Stomach (tissue), 8 donors: ENCODE measurements at regions not wholly inside any gene's neighbourhood (a gene's known extent, or its start where the extent isn't known, plus 50 kb on each side); places are given as distances from the start of the nearest gene placed in this dataset.

ENCODE experiments used
- DNase-seq, 2 donors: peaks; one replicate each; pipeline versions ENCODE4 v3.0.0 to v3.0.0-alpha.2; 2013 to 2019
- H3K27ac ChIP-seq, 5 donors: fragments of 200-600 bp in 4 of 5; sonication (generic) in 4 of 5; one replicate each; pipeline ENCODE4 v1.5.1; 2013 to 2019; ENCODE audit warnings: mild to moderate bottlenecking in 1 of 5, moderate library complexity in 1 of 5
- H3K27me3 ChIP-seq, 3 donors: fragments of 200-600 bp; sonication (generic); one replicate each; pipeline ENCODE4 v1.5.1; 2017 to 2019; ENCODE audit warnings: mixed run types in 1 of 3
- H3K36me3 ChIP-seq, 4 donors: fragments of 200-600 bp; sonication (generic); 1 replicate in 3 of 4; 2 replicates in 1 of 4; pipeline ENCODE4 v1.5.1; 2016 to 2019
- H3K4me1 ChIP-seq, 4 donors: fragments of 200-600 bp; sonication (generic); one replicate each; pipeline ENCODE4 v1.5.1; 2016 to 2019
- H3K4me3 ChIP-seq, 4 donors: fragments of 200-600 bp; sonication (generic) in 3 of 4; one replicate each; pipeline ENCODE4 v1.5.1; 2016 to 2019; ENCODE audit warnings: mild to moderate bottlenecking in 1 of 4
- H3K9me3 ChIP-seq, 4 donors: fragments of 200-600 bp; sonication (generic); one replicate each; pipeline ENCODE4 v1.5.1; 2016 to 2019
- EP300 ChIP-seq: sonication (generic); formaldehyde crosslinking; IDR thresholded peaks from one replicate; pipeline ENCODE4 v1.6.1; 2017; ENCODE audit warnings: antibody characterized with exemption
- POLR2A ChIP-seq, 4 donors: fragments of 450-650 bp; IDR thresholded peaks; one replicate each; pipeline ENCODE4 v1.6.1; 2016; ENCODE audit warnings: antibody characterized with exemption in 4 of 4, control low read depth in 2 of 4, mild to moderate bottlenecking in 1 of 4, moderate library complexity in 1 of 4
- POLR2AphosphoS5 ChIP-seq, 3 donors: sonication (generic); formaldehyde crosslinking; IDR thresholded peaks; one replicate each; pipeline ENCODE4 v1.6.1; 2016; ENCODE audit warnings: antibody characterized with exemption in 3 of 3
- WGBS, 5 donors: extraction: QIAGEN DNeasy Blood & Tissue Kit in 3 of 5; methylation state at CpG; one replicate each; pipeline versions ENCODE4 v1.1.5 to v1.1.7; 2013 to 2018; 5-methylcytosine and 5-hydroxymethylcytosine counted together
- intact Hi-C: fragments of 100-400 bp; cut with DNase I; formaldehyde crosslinking; loops from one replicate; pipeline ENCODE4 v1.15.1; 2023; ENCODE audit warnings: low total_unique reads
- TF ChIP-seq, protein P1 (sequence below), 7 experiments: fragments of 450-650 bp in 4 of 7; fragments of 200-600 bp in 3 of 7; sonication (generic) in 3 of 7; IDR thresholded peaks; one replicate each; pipeline ENCODE4 v1.5.1; 2016 to 2019; ENCODE audit warnings: antibody characterized with exemption in 7 of 7, control low read depth in 2 of 7, mild to moderate bottlenecking in 1 of 7
- donor health status: healthy with polysubstance abuse.
- donor health status: Bipolar disorder and iron deficiency.
- donor health status: healthy.

GRCh38 chrX:859329-859728 is 228.7 kb downstream of the SHOX start:
- DNase-seq, result no peak
- TF ChIP-seq EP300 (no peak), POLR2AphosphoS5 (IDR thresholded peaks at IDR 0.05) (no peak), POLR2A (IDR thresholded peaks at IDR 0.05) (no peak)
- TF ChIP-seq, protein P1, sequence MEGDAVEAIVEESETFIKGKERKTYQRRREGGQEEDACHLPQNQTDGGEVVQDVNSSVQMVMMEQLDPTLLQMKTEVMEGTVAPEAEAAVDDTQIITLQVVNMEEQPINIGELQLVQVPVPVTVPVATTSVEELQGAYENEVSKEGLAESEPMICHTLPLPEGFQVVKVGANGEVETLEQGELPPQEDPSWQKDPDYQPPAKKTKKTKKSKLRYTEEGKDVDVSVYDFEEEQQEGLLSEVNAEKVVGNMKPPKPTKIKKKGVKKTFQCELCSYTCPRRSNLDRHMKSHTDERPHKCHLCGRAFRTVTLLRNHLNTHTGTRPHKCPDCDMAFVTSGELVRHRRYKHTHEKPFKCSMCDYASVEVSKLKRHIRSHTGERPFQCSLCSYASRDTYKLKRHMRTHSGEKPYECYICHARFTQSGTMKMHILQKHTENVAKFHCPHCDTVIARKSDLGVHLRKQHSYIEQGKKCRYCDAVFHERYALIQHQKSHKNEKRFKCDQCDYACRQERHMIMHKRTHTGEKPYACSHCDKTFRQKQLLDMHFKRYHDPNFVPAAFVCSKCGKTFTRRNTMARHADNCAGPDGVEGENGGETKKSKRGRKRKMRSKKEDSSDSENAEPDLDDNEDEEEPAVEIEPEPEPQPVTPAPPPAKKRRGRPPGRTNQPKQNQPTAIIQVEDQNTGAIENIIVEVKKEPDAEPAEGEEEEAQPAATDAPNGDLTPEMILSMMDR (IDR thresholded peaks at IDR 0.05), result no peak
- no peak overlapping the region for H3K4me3 ChIP-seq
- H3K27ac ChIP-seq, result no peak overlapping the region
- H3K9me3 ChIP-seq, result peaks cover 0 to 62% (median 9%) of the 10 kb centered on the region in 4 donors
- WGBS, 5 donors, result 80 to 94% (median 91%) methylated on average over 1 of the region's 1 CpG
- no peaks in the 10 kb centered on the region for H3K36me3 ChIP-seq
- no peaks in the 10 kb centered on the region for H3K4me1 ChIP-seq
- intact Hi-C loops, result no loop called here
- no peaks in the 10 kb centered on the region for H3K27me3 ChIP-seq

DNA sequence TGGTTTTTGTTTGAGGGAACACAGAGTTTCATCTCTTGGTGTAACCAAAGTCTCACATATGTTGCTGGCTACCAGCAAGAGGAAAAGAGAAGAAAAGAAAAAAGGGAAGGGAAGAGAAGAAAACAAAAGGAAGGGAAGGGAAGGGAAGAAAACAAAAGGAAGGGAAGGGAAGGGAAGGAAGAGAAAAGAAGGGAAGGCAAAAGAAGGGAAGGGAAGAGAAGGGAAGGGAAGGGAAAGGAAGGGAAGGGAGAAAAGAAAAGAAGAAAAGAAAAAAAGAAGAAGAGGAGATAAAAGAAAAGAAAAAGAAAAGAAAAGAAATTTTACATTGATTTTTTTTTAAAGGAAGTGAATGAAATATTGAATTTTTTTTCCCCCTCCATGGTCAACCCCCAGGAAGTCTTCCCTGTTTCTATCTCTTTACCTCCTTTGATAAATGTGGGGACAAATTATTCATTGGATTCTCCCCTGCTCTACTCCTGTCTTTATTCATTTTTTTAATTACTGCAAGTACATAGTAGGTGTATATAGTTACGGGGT is 228.0 kb downstream of the SHOX start:
- 92 to 100% (median 95%) methylated on average over 1 of the region's 1 CpG for WGBS, 5 donors

DNA sequence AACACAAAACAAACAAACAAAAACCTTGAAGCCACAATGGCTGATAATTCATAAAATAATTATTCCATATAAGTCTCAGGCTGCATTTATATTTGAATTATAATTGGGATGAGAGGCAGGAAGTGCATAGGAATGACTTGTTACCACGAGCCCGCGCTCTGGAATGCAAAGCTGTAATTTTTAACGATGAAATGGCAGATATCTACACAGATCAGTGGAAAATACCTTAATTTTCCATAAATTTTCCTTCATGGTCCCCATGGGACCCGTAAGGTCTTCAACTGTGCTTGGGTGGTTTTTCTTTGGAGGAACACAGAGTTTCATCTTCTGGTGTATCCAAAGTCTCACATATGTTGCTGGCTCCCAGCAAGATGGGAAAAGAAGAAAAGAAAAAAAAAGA is 226.8 kb downstream of the SHOX start:
- peaks cover 0 to 5% (median 0%) of the 10 kb centered on the region in 3 donors for H3K27me3 ChIP-seq
- intact Hi-C loops, result no loop called here
- no peak for DNase-seq
- H3K36me3 ChIP-seq, result no peaks in the 10 kb centered on the region
- H3K27ac ChIP-seq, result no peak overlapping the region
- TF ChIP-seq POLR2A (IDR thresholded peaks at IDR 0.05) (no peak), EP300 (no peak), POLR2AphosphoS5 (IDR thresholded peaks at IDR 0.05) (no peak)
- TF ChIP-seq, protein P1 (IDR thresholded peaks at IDR 0.05), result no peak
- H3K9me3 ChIP-seq, result peaks cover 0 to 59% (median 11%) of the 10 kb centered on the region in 4 donors
- 80 to 87% (median 85%) methylated on average over 5 of the region's 5 CpGs for WGBS, 5 donors
- no peaks in the 10 kb centered on the region for H3K4me1 ChIP-seq
- H3K4me3 ChIP-seq, result no peak overlapping the region

More for the DNA sequence above, 228.0 kb downstream of the SHOX start:
- Histone ChIP-seq H3K9me3 (peaks cover 0 to 63% (median 10%) of the 10 kb centered on the region in 4 donors), H3K4me3 (no peak overlapping the region), H3K27ac (no peak overlapping the region), H3K27me3 (no peaks in the 10 kb centered on the region), H3K36me3 (no peaks in the 10 kb centered on the region), H3K4me1 (no peaks in the 10 kb centered on the region)
- TF ChIP-seq, protein P1 (IDR thresholded peaks at IDR 0.05), result no peak
- no peak for TF ChIP-seq EP300
- TF ChIP-seq POLR2AphosphoS5 (IDR thresholded peaks at IDR 0.05), result no peak
- TF ChIP-seq POLR2A (IDR thresholded peaks at IDR 0.05), result no peak
- DNase-seq, result no peak
- intact Hi-C loops, result no loop called here

GRCh38 chrX:856566-857290 is 226.1 kb downstream of the SHOX start:
- Histone ChIP-seq H3K36me3 (no peaks in the 10 kb centered on the region), H3K27me3 (peaks cover 0 to 10% (median 0%) of the 10 kb centered on the region in 3 donors), H3K9me3 (peaks cover 0 to 54% (median 11%) of the 10 kb centered on the region in 4 donors), H3K4me1 (no peaks in the 10 kb centered on the region), H3K27ac (no peak overlapping the region), H3K4me3 (no peak overlapping the region)
- WGBS, 5 donors, result 56 to 78% (median 68%) methylated on average over 14 of the region's 14 CpGs
- intact Hi-C loops, result no loop called here
- DNase-seq, result no peak
- TF ChIP-seq EP300, result no peak
- TF ChIP-seq, protein P1 (IDR thresholded peaks at IDR 0.05), result no peak
